ENCODE measurements at regions not wholly inside any gene's neighbourhood (a gene's known extent, or its start where the extent isn't known, plus 50 kb on each side); places are given as distances from the start of the nearest gene placed in this dataset.

- TF ChIP-seq CTCF (IDR thresholded peaks at IDR 0.05) (no peak), POLR2A (IDR thresholded peaks at IDR 0.05) (no peak), POLR2AphosphoS5 (IDR thresholded peaks at IDR 0.05) (no peak)
Measured at GRCh38 chr2:193549661-193550060, 1354.9 kb upstream of the TMEFF2 start.

Measured in sigmoid colon (tissue), 4 donors.